NCI-H1930 (cell line): ENCODE measurements at regions not wholly inside any gene's neighbourhood (a gene's known extent, or its start where the extent isn't known, plus 50 kb on each side); places are given as distances from the start of the nearest gene placed in this dataset.

ENCODE experiments used
- DNase-seq, 2 experiments: peaks; one replicate each; lab custom pipeline; 2025; lab: John Stamatoyannopoulos, UW

DNA sequence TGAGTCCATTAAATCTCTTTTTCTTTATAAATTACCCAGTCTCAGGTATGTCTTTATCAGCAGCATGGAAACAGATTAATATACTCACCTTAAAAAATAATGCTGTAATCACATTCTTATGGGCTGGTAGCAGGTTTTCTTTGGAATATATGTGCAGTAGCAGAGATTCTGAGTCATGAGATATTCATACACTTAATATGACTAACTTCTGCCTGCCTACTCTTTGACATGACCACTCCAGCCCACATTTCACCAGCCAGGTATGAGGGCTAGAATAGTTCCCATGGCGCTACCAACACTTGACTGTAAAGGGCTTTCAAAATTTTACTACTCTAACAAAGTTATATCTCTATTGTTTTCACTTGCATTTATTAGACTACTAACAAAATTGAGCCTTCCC is 74.1 kb upstream of the GHR start:
- DNase-seq, result no peak

DNA sequence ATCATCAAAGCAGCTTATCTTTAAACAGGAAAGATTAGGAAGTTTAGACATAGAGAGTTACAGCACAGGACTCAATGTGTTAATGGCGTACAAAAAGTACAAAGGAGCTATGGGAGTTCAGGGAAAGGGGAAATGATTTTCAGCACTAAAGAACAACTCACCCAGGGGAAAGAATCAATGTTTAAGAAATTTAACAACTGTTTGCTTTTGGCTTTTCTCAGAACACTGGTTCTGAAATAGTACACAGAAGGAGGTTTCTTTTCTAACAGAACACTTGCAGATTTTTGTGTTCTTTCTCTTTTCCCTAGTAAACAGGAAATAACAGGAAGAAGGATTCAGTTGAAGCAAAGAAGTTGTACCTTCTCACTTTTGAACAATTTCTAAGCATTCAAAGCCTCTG is 71.3 kb upstream of the GHR start:
- DNase-seq, result no peak

DNA sequence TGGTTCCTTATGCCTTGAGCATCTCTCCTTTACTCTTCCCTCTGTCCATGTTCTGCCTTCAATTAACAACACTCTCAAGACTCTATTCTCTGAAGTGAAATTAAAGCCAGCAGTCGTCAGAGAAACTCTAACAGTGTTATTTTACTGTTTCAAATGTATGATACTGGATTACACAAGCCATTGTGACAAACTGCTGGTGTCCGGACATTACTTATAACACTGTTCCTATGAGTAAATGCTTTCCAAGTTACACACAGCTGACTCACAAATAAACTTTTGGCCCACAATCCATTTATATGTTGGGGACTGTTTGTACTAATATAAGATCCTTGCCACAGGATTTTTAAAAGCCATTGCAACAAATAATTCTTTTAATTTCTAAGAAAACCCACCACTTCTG is 63.2 kb upstream of the GHR start:
- DNase-seq, result no peak

DNA sequence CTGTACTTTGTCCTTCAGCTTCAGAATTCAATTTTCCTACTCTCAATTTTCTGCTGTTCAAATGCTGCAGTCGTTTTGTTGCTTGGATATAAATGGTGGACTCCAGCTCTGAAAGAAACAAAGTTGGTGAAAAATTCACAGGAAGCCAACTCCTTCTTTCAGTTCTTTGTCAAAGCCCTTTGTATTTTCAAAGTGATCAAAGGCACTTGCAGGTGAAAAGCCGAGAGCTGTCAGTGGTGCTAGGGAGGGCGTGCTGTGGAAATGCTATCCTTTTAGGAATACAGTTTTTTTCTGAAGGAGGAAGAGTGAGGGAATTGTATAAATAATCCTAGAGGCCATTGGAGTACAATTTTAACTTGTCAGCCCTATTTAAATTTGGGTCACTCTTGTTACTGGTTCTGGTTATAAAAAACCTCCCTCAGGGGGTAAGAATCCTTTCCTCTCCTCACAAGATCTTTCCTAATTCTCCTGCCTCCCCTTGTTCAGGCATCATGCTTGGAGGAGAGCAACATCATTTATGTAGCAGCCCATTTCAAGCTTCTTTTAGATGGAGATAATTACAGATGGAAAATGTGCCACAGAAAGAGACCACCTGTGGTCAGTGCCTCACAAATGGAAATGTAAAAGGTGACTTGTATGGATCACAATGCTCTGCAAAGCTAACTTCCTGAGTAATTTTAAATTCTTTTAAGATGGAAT is 62.5 kb upstream of the GHR start:
- DNase-seq, result no peak

DNA sequence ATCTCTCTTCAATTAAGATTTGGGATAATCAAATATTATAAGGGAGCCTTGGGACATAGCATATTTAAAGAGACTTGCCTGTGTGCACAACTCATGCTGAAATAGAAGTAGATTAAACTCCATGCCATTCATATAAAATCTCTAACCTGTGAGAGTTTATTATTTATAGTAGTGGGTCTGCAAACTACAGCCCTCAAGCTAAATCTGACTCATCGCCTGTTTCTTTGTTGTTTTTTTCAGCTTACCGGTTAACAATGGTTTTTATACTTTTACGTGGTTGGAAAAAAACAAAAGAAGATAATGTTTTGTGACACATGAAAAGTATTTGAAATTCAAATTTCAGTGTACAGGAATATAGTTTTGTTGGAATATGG is 61.9 kb upstream of the GHR start:
- DNase-seq, result no peak

DNA sequence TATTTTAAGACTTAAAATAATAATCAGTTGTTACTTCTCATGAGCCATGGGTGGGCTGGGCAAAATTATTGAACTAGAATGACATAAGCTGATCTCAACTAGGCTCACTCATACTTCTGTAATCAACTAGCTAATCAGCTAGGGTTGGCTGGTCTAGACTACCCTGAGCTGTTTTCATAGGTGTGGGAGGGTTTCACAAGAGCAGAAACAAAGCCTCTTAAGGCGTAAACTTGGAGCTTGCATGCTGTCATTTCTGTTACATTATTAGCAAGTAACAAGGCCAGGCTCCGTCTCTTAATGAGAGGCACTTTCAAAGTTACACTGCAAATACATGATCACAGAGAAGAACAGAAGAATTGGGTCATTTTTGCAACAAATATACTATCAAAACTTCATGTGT is 57.2 kb upstream of the GHR start:
- DNase-seq, result no peak
